D341Med (cell line): ENCODE measurements at regions not wholly inside any gene's neighbourhood (a gene's known extent, or its start where the extent isn't known, plus 50 kb on each side); places are given as distances from the start of the nearest gene placed in this dataset.

Experiments
- DNase-seq: peaks from one replicate; pipeline ENCODE4 v3.0.0; 2012; ENCODE audit warnings: low spot score

GRCh38 chr2:120994301-120994995, 258.8 kb downstream of the GLI2 start:
- no peak for DNase-seq

DNA sequence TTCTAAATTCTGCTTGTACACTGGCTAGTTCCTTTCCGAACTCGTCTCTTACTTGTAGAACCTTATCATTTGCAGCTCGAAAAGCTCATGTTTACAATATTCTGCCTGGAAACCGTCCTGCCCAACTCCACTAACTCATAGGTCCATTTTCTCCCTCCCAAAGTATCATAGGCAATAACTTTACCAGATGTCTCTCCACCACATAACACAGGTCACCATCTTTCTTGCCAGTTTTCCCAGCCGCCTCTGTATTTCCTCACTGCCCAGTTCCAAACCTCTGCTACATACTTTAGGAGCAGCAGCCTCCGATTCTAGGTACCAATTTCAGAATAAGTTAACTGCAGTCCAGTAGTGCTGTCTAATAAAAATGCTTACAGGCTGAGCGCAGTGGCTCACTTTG, 259.5 kb downstream of the GLI2 start:
- no peak for DNase-seq

DNA sequence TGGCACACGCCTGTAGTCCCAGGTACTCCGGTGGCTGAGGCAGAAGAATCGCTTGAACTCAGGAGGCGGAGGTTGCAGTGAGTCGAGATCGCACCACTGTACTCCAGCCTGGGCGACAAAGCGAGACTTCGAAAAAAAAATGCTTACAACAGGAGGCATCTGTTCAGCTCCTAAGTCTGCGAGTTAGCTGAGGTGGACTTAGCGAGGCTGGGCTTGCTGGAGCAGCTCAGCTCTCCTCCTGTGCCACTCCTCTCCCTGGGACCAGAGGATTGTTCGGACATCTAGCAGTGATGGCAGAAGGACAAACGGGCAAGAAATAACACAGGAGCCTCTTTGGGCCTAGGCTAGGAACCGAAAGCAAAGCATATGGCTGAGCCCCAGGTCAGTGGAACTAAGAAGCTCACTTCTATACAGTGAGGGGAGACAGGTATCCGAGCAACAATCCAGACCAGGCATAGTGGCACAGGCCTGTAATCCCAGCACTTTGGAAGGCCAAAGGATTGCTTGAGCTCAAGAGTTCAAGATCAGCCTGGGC, 260.1 kb downstream of the GLI2 start:
- DNase-seq, result no peak

DNA sequence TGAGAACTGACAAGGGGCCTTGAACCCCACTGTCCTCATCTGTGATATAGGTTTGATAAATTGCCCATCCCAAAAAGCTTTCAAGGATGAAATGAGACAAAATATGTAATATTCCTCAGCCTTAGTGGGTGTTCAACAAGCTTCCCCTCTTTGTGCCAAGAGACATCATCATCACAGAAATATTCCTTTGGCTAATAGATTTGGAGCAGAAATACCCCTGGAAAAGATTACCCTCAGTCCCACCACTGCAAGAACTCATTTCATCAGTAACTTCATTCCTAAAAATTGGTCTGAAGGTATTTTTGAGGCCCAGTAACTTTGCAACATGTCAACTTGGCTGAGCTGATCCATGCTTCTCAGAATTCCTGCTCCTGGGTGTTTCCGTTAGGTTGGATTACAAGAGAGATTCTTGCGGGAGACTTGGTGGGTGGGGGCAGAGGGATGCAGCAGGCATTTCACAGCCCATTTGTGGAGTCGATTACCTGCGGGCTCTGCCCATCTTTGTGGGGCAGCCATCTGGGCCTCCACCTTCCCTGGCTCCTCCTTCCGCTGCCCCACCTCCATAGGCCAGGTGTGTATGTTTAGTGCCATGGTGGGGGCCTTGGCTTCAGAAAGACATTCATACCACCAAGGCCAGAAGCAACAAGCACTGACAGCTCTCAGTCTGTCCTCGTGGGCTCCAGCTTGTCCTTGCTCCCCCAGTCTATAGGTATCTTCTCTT, 263.9 kb downstream of the GLI2 start:
- no peak for DNase-seq

- DNase-seq, result no peak
Measured at GRCh38 chr2:121000804-121001203, 265.1 kb downstream of the GLI2 start.

DNA sequence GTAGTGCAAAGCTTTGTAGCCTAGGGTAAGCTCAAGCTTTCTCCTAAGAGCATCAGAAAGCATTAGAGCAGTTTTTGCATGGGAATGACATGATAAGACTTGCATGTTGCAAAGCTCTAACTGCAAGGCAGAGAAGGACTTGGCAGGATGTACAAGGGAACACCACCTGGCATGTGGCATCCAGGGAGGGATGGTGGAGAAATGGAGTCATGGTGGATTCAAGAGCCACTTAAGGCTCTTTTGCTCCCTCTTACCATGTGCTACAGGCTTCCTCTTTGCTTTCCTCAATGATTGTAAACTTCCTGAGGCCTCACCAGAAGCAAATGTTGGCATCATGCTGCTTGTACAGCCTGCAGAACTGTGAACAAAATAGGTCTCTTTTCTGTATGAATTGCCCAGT, 266.0 kb downstream of the GLI2 start:
- no peak for DNase-seq

GRCh38 chr2:121002597-121002996, 266.9 kb downstream of the GLI2 start:
- no peak for DNase-seq

DNA sequence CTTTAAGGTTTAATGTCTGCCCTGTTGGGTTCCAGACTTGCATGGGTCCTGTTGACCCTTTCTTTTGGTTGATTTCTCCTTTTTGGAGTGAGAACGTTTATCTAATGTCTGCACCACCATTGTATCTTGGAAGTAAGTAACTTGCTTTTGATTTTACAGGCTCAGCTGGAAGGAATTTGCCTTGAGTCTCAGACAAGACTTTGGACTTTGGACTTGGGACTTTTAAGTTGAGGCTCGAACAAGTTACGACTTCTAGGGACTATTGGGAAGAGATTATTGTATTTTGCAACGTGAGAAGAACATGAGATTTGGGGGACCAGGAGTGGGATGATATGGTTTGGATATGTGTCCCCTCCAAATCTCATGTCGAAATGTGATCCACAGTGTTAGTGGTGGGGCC, 267.7 kb downstream of the GLI2 start:
- no peak for DNase-seq

- no peak for DNase-seq
Measured at GRCh38 chr2:121004359-121004758, 268.7 kb downstream of the GLI2 start.

DNA sequence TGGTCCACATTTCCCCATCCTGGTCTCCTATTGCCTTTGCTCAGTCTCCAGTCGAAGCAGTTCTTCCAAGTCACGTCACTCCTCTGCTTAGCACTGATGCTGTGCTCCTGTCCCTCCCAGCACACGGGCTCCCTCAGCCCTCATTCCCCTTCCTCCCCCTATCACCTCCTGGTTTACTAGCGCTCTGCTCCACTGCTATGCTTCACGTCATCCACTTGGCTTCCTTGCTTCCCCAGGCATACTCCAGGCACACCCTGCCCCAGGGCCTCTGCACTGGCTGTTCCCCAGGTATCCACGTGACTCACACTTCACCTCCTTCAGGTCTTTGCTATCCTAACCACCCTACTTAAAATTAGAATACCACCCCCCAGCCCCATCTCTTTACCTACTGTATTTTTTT, 269.3 kb downstream of the GLI2 start:
- DNase-seq, result no peak

DNA sequence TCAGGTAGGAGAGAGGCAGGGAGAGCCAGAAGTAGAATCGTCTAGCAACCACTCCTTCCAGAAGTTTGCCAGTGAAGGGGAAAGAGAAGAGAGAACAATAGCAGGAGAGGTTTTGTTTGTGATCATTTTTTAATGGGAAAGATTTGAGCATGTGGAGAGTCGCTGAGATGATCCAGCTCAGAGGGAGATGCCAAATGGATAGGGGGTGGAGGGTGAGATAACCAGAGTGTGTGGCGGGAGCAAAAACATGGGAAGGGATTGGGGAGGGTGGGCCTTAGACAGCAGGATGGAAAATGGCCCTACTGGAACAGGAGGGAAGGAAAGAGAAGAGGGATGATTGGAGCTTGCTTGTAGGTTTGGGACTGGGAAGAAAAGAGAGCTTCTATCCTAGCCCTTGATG, 269.8 kb downstream of the GLI2 start:
- no peak for DNase-seq

- no peak for DNase-seq
Measured at GRCh38 chr2:121006743-121007489, 271.2 kb downstream of the GLI2 start.

DNA sequence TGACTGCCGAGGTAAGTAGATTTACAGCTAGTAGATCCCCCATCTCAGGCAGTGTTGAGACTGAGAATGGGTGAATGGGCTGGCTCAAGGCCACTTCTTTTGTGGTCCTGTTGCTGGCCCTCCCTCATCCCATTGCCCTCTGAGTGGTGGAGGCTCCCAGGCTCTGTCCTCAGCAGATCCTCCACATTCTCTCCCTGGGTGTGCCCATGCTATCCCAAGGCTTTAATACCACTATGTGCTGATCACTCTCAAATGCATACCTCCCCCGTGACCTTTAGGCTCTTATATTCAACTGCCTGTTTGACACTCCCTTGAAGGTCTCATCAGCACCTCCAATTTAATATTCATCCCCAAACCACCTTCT, 271.8 kb downstream of the GLI2 start:
- no peak for DNase-seq

- DNase-seq, result no peak
Measured at GRCh38 chr2:121008975-121009374, 273.3 kb downstream of the GLI2 start.

GRCh38 chr2:121010998-121011397, 274.0 kb downstream of the TFCP2L1 start:
- no peak for DNase-seq

DNA sequence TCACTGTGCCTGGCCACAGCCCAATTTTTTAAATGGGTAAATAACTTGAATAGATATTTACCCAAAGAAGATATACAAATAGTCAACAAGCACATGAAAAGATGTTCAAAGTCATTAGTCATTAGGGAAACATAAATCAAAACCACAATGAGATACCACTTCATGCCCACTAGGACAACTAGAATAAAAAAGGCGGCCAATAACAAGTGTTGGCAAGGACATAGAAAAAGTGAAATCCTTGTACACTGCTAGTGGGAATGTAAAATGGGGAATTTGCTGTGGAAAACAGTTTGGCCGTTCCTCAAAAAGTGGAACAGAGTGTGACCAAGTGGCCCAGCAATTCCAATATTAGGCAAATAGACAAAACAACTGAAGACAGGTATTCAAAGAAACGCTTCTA, 270.1 kb downstream of the TFCP2L1 start:
- DNase-seq, result no peak

DNA sequence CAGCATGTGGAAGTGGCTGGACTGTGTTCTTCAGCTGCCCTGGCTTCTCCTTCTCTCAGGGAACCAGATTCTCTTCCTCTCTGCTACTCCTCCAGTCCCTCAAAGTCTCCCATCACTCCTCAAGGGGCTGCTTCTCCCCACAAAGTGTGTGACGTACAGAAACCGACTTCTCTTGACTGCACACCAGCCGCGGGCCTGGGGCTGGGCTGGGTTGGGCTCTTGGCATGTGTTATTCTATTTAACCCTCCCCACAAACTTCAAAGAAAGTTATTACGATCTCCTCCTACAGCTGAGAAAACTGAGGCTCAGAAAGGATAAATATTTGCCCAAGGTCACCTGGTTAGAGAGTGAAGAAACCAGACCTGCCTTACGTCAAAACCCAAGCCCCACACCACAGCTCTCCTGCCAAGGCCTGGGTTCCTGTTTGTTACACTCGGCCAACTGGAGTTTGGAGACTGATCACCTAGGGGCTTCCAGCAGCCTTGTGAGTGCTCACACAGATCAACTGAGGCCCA, 269.0 kb downstream of the TFCP2L1 start:
- DNase-seq, result no peak

- no peak for DNase-seq
Measured at GRCh38 chr2:121017396-121017795, 267.6 kb downstream of the TFCP2L1 start.

DNA sequence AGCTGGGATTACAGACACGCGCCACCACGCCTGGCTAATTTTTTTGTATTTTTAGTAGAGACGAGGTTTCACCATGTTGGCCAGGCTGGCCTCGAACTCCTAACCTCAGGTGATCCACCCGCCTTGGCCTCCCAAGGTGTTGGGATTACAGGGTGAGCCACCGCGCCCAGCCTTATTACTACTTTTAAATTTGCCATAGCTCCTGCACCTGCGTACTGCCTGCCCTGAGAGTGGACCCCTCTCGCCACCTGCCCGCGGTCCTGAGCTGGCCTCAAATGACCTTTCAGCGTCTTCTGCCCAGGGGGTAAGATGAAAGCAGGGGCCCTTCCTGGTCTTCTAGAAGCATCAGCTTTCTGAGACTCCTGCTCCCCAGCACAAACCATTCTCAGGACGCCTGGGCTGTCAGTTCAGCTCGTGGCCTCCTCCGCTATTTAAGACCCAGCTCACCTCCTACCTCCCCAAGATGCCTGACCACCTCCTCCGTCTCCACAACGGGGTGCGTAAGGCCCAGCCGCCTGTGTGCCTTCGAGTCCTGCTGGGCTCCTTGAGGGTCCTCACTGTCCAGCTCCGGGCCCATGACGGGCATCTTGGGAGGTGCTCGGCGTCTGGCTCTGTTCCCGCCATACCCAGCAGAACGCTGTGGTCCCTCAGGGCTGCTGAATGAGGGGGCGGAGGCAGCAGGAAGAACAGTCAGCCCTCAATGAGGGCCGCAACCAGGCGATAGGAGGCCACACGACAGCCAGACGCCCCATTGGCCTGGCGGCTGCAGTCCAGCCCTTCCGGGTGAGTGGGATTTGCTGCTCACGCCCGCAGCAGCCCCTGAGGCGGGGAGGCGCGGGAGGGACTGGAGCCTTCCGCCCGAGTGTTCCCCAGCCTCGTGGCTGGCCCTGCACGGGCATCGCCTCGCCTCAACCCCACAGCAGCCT, 266.6 kb downstream of the TFCP2L1 start:
- DNase-seq, result no peak

GRCh38 chr2:121019071-121019470, 265.9 kb downstream of the TFCP2L1 start:
- no peak for DNase-seq

- no peak for DNase-seq
Measured at GRCh38 chr2:121019756-121020155, 265.2 kb downstream of the TFCP2L1 start.

- DNase-seq, result no peak
Measured at GRCh38 chr2:121021685-121022084, 263.3 kb downstream of the TFCP2L1 start.
